CD4-positive, alpha-beta T cell treated with Interleukin-4 for 1 hour (primary cell): ENCODE measurements at regions not wholly inside any gene's neighbourhood (a gene's known extent, or its start where the extent isn't known, plus 50 kb on each side); places are given as distances from the start of the nearest gene placed in this dataset.
"Not testable (repeated sequence)": the region's sequence is repeated elsewhere in the genome, so short reads cannot be mapped to it uniquely, and the experiment has no call there.

ENCODE experiments used
- DNase-seq, 2 donors: peaks; one replicate each; pipeline ENCODE4 v3.0.0-alpha.2; 2020 to 2022

DNA sequence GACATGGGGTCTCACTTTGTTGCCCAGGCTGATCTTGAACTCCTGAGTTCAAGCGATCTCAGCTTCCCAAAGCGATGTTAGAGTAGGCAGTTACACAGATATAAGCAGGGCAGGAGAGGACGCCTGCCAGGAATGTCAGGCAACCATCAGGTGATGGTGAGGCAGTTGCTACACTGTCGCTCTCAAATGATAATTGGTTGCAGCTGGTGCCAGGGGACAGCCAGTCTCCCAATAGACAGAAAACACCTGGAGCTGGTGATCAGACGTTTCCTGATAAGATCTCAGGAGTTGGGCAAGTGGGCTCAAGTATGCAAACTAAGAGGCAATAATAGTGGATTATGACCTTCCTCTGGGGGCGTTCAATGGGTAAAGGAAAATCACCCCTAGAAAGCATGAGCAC lies 163.1 kb upstream of the RGPD4 start:
- no peak for DNase-seq

DNA sequence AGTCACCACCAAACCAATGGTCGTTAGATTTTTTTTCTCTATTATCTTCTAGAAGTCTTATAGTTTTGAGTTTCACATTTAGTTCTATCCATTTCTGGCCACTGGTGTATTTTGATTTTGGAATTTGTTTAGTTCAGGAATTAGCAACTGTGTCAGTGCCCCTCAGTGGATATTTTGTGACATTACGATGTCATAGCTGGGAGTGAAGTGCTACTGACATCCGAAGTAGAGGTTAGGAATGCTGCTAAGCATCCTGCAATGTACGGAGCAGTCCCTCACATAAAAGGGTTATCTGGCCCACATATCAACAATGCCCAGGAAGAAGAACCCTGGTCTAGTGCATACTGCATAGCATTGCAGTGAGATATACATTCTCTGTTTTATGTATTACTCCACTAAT lies 157.4 kb upstream of the RGPD4 start:
- no peak for DNase-seq

GRCh38 chr2:107681936-107682335 lies 144.8 kb upstream of the RGPD4 start:
- DNase-seq, result no peak

DNA sequence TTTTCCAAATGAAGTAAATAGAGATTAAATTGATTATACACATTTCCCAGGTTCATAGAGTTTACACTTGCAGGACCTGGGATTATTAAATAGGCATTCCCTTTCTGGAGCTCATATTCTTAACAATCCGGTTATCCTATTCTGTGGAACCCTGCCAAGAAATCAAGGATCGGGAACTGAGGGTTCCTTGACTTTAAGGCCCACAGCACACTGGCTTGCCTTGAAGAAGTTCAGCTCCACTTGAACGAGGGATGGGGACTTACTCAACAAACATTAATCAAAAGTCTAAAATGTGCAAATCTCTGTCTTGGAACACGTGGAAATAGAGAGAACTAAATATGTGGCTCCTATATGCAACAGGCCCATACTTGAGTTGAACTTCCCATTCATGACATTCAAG lies 142.3 kb upstream of the RGPD4 start:
- no peak for DNase-seq

DNA sequence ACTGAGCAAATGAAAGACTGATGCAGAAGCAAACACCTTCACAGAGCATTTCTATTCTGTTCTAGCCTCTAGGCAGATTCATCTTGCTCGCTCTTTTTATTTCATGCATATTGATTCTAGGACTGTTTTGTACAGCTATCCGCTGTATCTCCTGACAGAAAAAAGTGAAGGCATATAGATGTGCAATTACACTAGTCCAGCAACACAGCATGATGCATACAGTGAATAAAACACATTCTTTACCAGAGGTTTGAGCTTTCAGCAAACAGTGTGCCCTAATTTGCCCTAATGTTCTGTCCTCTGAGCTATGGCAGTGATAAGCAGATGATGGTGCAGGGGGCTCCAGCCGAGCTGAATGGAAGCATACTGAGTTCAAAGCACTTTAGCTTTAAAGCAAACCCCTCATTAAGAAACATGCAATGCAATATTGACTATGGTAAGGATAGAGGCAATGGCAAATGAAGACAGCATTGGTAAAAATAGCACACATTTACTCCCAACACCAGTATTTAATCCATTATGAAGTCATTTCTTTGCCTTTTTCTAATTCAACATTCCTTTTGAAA lies 141.2 kb upstream of the RGPD4 start:
- DNase-seq, result no peak

- no peak for DNase-seq
These were observed 139.6 kb upstream of the RGPD4 start for GRCh38 chr2:107687073-107687472.

- no peak for DNase-seq
These were observed 138.6 kb upstream of the RGPD4 start for GRCh38 chr2:107688135-107688534.

GRCh38 chr2:107693604-107694003 lies 133.1 kb upstream of the RGPD4 start:
- no peak for DNase-seq

DNA sequence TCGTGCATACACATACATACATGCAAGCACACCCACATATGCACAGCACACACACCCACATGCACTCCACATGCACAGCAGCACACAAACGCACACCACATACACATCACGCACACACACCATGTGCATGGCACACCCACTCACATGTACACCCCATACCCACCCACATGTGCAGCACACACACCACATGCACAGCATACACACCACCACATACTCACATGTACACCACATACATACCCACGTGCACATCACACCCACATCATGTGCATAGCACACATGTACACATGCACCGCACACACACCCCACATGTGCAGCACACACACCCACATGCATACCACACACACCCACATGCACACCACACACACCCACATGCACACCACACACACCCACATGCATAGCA lies 132.0 kb upstream of the RGPD4 start:
- DNase-seq, result no peak

DNA sequence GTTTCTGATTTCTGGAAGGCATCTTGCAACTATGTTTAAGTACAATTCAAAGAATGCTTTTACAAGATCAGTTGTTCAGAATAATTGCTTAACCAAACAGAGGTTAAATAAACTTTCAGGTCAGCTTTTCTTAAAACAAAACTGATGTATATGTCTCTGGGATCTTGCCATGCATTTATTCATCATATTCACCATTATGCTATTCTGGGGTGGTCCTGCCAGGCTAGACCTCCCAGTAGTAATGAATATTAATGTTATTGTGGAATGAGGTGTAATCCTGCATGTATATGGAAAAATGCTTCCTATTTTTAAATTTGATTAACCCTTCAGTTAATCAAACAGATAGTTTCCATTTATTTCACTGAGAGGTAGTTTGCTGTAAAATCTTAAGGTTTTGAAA lies 129.3 kb upstream of the RGPD4 start:
- DNase-seq, result no peak

- no peak for DNase-seq
These were observed 127.8 kb upstream of the RGPD4 start for GRCh38 chr2:107698861-107699260.

DNA sequence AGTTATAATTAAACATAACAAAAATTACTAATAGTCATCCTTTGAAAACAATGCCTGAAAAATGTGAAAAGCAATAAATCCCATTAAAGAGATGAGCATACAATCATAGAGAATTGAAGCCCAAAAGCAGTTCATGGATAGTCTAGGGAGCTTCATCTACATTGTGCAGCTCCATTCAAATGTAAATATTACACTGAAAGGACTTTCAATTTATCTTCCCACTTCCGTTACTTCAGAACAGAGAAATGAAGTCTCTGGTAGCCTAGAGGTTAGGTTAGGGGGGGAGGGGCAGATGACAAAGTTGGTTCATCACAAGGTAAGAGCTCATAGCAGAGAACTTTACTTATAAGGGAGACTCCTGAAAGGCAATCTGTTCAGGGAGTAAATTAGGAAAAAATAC lies 126.6 kb upstream of the RGPD4 start:
- no peak for DNase-seq

DNA sequence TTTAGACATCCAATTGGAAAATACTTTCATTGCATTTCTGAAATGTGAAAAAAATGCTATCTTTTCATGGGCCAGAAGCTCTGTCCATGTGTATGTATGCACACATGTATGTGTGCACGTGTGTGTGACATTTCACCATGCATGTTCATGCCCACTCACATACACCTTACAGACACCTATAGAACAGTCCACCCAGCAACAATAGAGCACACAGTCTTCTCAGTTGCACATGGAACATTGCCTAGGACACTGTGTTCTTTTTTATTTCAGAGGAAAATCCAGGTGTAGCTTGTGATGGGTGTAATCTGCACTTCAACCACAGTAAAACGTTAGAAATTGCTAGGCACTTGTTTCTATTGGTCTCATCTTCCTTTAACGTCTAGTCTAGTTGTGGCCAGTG lies 114.8 kb upstream of the RGPD4 start:
- no peak for DNase-seq

DNA sequence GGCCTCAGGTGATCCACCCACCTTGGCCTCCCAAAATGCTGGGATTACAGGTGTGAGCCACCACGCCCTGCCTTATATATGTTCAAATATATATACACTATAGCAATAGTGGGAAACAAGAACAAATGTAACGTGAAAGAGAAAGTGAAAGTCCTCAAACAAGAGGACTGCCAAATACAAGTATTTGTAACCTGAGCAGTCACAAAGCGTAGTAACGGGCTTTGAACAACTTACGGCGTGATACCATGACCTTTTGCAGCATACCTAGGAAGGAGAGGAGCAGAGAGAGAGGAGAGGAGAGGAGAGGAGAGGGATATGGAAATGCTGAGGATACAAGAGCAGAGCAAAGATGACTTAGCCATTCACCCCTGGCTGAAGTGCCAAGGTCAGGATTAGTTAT lies 113.8 kb upstream of the RGPD4 start:
- peak in 1 of 2 donors; percentile 17 for DNase-seq

DNA sequence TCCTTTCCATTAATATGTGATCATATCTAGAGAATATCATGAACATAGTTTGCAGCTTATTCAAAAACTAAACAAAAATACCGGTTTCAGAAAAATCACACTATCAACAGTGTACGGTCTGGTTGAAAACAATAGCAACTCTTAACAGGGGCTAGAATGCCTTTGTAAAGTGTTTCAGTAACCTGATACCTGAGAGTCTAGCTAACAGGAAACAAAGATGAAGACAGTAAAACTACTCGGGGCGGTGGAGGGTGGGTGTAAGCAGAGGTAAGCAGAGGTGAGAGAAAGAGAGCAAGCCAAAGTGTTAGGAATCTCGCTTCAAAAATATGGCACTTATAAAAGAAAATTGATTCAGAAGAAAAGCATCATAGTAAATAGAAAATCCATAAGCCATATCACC lies 109.0 kb upstream of the RGPD4 start:
- no peak for DNase-seq

- DNase-seq, result no peak
These were observed 107.6 kb upstream of the RGPD4 start for GRCh38 chr2:107719141-107719540.

GRCh38 chr2:107719836-107720235 lies 106.9 kb upstream of the RGPD4 start:
- DNase-seq, result no peak

DNA sequence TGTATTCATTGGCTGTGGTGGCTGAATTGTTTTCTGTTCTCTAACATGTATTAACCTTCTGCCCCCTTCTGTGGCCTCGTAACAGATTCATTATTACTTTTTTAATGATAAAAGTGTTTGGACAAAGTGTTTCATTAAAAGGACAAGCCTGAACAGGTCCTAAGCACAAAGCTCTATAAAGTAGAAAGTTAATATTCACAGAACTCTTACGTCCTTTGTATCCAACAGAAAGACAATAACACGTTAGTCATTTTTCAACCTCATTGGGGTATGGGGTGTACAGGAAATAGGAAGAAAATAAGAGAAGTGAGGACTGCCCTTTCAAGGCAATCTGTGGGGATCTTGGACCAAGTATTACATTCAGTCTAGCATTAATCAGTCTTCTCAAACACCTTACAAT lies 105.5 kb upstream of the RGPD4 start:
- DNase-seq, result no peak

DNA sequence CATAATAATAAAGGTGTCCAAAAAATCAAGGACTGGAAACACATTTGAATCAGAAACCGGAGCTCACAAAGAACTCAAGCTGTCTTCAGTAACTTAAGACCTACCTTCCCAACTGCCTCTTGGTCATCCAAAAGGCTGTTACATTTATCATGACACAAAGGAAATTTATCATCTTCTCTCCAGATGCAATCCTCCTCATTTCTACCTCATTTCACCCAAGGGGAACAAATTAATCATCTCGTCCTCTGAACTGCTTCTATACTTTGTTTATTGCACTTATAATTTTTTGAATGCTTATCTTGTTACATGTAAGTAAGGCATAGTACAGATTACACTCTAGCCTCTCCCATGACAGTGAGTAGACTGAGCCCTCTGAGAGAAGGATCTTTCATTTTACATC lies 105.1 kb upstream of the RGPD4 start:
- no peak for DNase-seq

- not testable (repeated sequence) for DNase-seq
These were observed 100.9 kb upstream of the RGPD4 start for GRCh38 chr2:107725824-107726223.

GRCh38 chr2:107727318-107727717 lies 99.4 kb upstream of the RGPD4 start:
- no peak for DNase-seq

GRCh38 chr2:107728586-107728985 lies 98.1 kb upstream of the RGPD4 start:
- no peak for DNase-seq

- DNase-seq, result no peak
These were observed 97.3 kb upstream of the RGPD4 start for GRCh38 chr2:107729440-107729839.

DNA sequence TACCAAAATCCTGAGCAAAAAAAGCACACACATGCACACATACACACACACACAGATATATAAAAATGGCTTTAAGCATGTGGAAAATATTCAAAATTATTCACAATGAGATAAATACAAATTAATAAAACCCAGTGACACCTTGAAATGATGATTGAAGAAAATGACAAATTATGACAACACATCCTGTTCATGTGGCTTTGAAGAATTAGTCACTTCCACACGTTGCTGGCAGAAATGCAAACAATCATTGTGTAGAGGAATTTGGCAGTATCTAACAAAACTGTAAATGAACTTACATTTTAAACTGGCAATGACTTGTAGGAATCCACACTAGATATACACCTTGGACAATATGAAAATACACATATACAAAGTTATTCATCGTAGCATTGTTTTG lies 95.8 kb upstream of the RGPD4 start:
- no peak for DNase-seq

DNA sequence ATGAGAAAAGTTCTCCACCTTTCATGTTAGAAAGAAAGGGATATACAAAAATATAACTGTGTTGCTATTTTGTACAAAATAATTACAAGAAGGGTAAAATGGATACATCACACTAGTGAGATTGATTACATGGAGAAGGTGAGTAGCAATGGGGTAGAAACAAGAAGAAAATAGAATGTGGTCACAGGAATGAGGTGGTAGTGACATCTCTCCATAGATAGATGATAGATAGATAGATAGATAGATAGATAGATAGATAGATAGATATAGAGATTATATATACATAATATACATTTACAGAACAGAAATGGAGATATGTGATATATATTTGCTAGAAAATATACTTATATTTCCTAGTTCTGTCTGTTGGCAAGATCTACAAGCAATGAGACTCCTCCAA lies 95.3 kb upstream of the RGPD4 start:
- DNase-seq, result no peak

DNA sequence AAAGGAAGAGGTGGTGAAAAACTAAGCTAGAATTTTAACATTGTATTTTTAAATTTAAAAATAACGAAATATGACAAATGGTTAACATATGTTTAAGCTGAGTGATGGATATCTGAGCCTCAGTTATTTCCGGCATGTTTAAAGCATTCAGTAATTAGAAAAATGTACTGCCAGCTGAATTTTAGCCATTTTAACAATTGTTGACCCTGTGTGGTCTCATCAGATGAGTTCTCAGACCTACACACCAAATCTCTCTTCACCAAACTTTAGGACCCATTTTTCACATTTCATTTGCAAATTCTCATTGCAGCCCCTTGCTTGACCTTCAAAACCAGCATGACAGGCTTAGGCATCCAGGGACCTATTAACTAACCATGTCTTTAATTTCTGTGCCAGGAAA lies 91.5 kb upstream of the RGPD4 start:
- no peak for DNase-seq
